Heart right ventricle (tissue), 16 donors: ENCODE measurements at regions not wholly inside any gene's neighbourhood (a gene's known extent, or its start where the extent isn't known, plus 50 kb on each side); places are given as distances from the start of the nearest gene placed in this dataset.

ENCODE experiments used
- ATAC-seq, 8 donors: fragments of 200-7000 bp; cut with Tn5 transposase; one replicate each; pipeline ENCODE4 v1.9.1; 2020; ENCODE audit warnings: mild to moderate bottlenecking in 8 of 8, moderate library complexity in 8 of 8, moderate number of reproducible peaks in 1 of 8
- DNase-seq, 2 donors: peaks; one replicate each; pipeline ENCODE4 v3.0.0-alpha.2; 2020
- H3K27ac ChIP-seq, 10 donors: fragments of 200-600 bp; sonication (generic) in 2 of 10; one replicate each; pipeline versions ENCODE4 v1.5.0 to v1.8.0; 2020 to 2022; ENCODE audit warnings: mild to moderate bottlenecking in 3 of 10
- H3K27me3 ChIP-seq, 7 donors: fragments of 200-600 bp; one replicate each; pipeline ENCODE4 v1.8.0; 2021 to 2022; ENCODE audit warnings: mild to moderate bottlenecking in 2 of 7
- H3K36me3 ChIP-seq, 9 donors: fragments of 200-600 bp; sonication (generic) in 1 of 9; one replicate each; pipeline versions ENCODE4 v1.5.0 to v1.8.0; 2020 to 2022; ENCODE audit warnings: mild to moderate bottlenecking in 2 of 9
- H3K4me1 ChIP-seq, 9 donors: fragments of 200-600 bp; sonication (generic) in 1 of 9; one replicate each; pipeline versions ENCODE4 v1.5.0 to v1.8.0; 2020 to 2022; ENCODE audit warnings: mild to moderate bottlenecking in 4 of 9
- H3K4me3 ChIP-seq, 10 donors: fragments of 200-600 bp; sonication (generic) in 2 of 10; one replicate each; pipeline versions ENCODE4 v1.5.0 to v1.8.0; 2020 to 2022; ENCODE audit warnings: mild to moderate bottlenecking in 7 of 10, moderate library complexity in 2 of 10
- H3K9me3 ChIP-seq, 11 donors: fragments of 200-600 bp in 10 of 11; sonication (generic) in 2 of 11; one replicate each; pipeline versions ENCODE4 v1.5.0 to v1.8.0; 2013 to 2022; ENCODE audit warnings: mild to moderate bottlenecking in 2 of 11, control low read depth in 1 of 11, moderate library complexity in 1 of 11
- CTCF ChIP-seq, 9 donors: fragments of 200-600 bp; sonication (generic) in 2 of 9; IDR thresholded peaks; one replicate each; pipeline versions ENCODE4 v1.5.0 to v1.8.0; 2021 to 2022; ENCODE audit warnings: antibody characterized with exemption in 9 of 9, mild to moderate bottlenecking in 5 of 9, moderate library complexity in 1 of 9
- WGBS, 2 donors: extraction: QIAGEN DNeasy Blood & Tissue Kit; methylation state at CpG; one replicate each; pipeline ENCODE4 v1.1.7; 2013; ENCODE audit warnings: inconsistent platforms in 1 of 2; 5-methylcytosine and 5-hydroxymethylcytosine counted together
- intact Hi-C, 10 donors: fragments of 100-400 bp; cut with DNase I; formaldehyde crosslinking; loops; one replicate each; pipeline versions ENCODE4 v1.11.1 to v1.14.2; 2022
- microRNA-seq, 2 donors: library from miRNA; unstranded; fragments of <30 nt; microRNA quantifications; one replicate each; pipeline ENCODE4 v1.2.0, GENCODE V29; 2021
- donor health status: Arrhythmogenic right ventricular cardiomyopathy.
- donor health status: ischemic (EF 13 %, LVEDD 7.1; RV severe dilation, severe dysfunction).
- donor health status: healthy with polysubstance abuse.
- donor health status: DM: no; HTN: yes; CAD: no.
- donor health status: DM: no; HTN: no; CAD: no.
- donor health status: ischemic (EF 25% LVEDD 6.9; RV normal size, moderate dysfunction).
- donor health status: ischemic (EF 25% LVEDD 5.7; RV mildly dilated, moderate dysfunction).
- donor health status: healthy.
- donor health status: DM: yes; HTN: yes; CAD: no.
- donor health status: Ischemic cardiomyopathy.
- donor health status: ischemic (EF 35%, LVEDD 5.7; RV mildly dilated, moderate dysfunction).
- donor health status: nonischemic (EF 11% LVEDD 7.7; RV severe dilation, severe dysfunction).
- donor health status: DM: yes; HTN: yes; CAD: no.
- donor health status: PGD.
- donor health status: ischemic (EF 29% LVEDD 5.4; RV normal size, mild dysfunction).
- donor health status: nonischemic (EF 23%, LVEDD 6.1; RV moderate dilation, normal function).

- no peak for TF ChIP-seq CTCF (IDR thresholded peaks at IDR 0.05)
- DNase-seq (no peak), ATAC-seq (peak in 3 of 8 donors; percentile 27 to 58 (median 39))
- peaks cover 0 to 25% (median 3%) of the 10 kb centered on the region in 9 donors for H3K4me1 ChIP-seq
- no peak overlapping the region for H3K4me3 ChIP-seq
- intact Hi-C loops: no loop called here
- H3K9me3 ChIP-seq: peaks cover 0 to 3% (median 0%) of the 10 kb centered on the region in 11 donors
- H3K27ac ChIP-seq: peak overlapping the region in 3 of 10 donors; percentile 11 to 35 (median 34)
- H3K36me3 ChIP-seq: no peaks in the 10 kb centered on the region
- 47 to 53% methylated on average over 2 of the region's 2 CpGs for WGBS, 2 donors
- no peaks in the 10 kb centered on the region for H3K27me3 ChIP-seq
Measured at GRCh38 chr3:16122155-16122554, 52.3 kb upstream of the GALNT15 start.

- ATAC-seq (no peak), DNase-seq (no peak)
- H3K4me3 ChIP-seq: no peak overlapping the region
- H3K36me3 ChIP-seq: no peaks in the 10 kb centered on the region
- peaks cover 0 to 25% (median 3%) of the 10 kb centered on the region in 9 donors for H3K4me1 ChIP-seq
- H3K9me3 ChIP-seq: peaks cover 0 to 3% (median 0%) of the 10 kb centered on the region in 11 donors
- TF ChIP-seq CTCF (IDR thresholded peaks at IDR 0.05): no peak
- intact Hi-C loops: no loop called here
- peak overlapping the region in 2 of 10 donors; percentile 34 to 35 for H3K27ac ChIP-seq
- WGBS, 2 donors: 84 to 89% methylated on average over 2 of the region's 2 CpGs
- H3K27me3 ChIP-seq: no peaks in the 10 kb centered on the region
Measured at GRCh38 chr3:16122661-16123060, 51.8 kb upstream of the GALNT15 start.

- TF ChIP-seq CTCF (IDR thresholded peaks at IDR 0.05): no peak
- Histone ChIP-seq H3K36me3 (no peaks in the 10 kb centered on the region), H3K27ac (peak overlapping the region in 1 of 10 donors; percentile 59), H3K4me1 (peaks cover 0 to 30% (median 5%) of the 10 kb centered on the region in 9 donors), H3K9me3 (peaks cover 0 to 3% (median 0%) of the 10 kb centered on the region in 11 donors), H3K4me3 (no peak overlapping the region), H3K27me3 (no peaks in the 10 kb centered on the region)
- 84 to 87% methylated on average over 2 of the region's 2 CpGs for whole genome bisulfite sequencing, 2 donors
- no peak for ATAC-seq
- DNase-seq: no peak
- intact Hi-C loops: no loop called here
Measured at GRCh38 chr3:16124636-16125035, 49.8 kb upstream of the GALNT15 start.

Small RNA genes lying in the stretch of these regions (microRNA-seq; reads per million reads assigned to microRNA genes)
- gene MIR563: 0 reads per million in 2 donors
